H9 (cell line): ENCODE measurements at regions not wholly inside any gene's neighbourhood (a gene's known extent, or its start where the extent isn't known, plus 50 kb on each side); places are given as distances from the start of the nearest gene placed in this dataset.

Source experiments
- DNase-seq: peaks from one replicate; pipeline ENCODE4 v3.0.0-alpha.2; 2017
- H2AFZ ChIP-seq: one replicate; pipeline ENCODE4 v1.6.1; 2013; ENCODE audit warnings: mild to moderate bottlenecking, low read length, control low read depth, moderate library complexity
- H2AK5ac ChIP-seq: 2 replicates; pipeline ENCODE4 v1.6.1; 2013; ENCODE audit warnings: low read length, control low read depth, mixed read lengths; ENCODE audit not compliant: insufficient read length
- H2BK120ac ChIP-seq: one replicate; pipeline ENCODE4 v1.6.1; 2013; ENCODE audit warnings: low read depth, mild to moderate bottlenecking, low read length, control low read depth, inconsistent platforms; ENCODE audit not compliant: poor library complexity, severe bottlenecking
- H2BK12ac ChIP-seq: 2 replicates; pipeline ENCODE4 v1.6.1; 2013; ENCODE audit warnings: low read length, control low read depth, mixed read lengths, low read depth; ENCODE audit not compliant: insufficient read length
- H2BK15ac ChIP-seq: 2 replicates; pipeline ENCODE4 v1.6.1; 2013; ENCODE audit warnings: low read depth, low read length, control low read depth
- H2BK20ac ChIP-seq: one replicate; pipeline ENCODE4 v1.6.1; 2013; ENCODE audit warnings: low read depth, mild to moderate bottlenecking, low read length, control low read depth, inconsistent platforms; ENCODE audit not compliant: poor library complexity, severe bottlenecking
- H2BK5ac ChIP-seq: 2 replicates; pipeline ENCODE4 v1.6.1; 2013; ENCODE audit warnings: low read length, control low read depth, mixed read lengths; ENCODE audit not compliant: insufficient read length
- H3K14ac ChIP-seq: 2 replicates; pipeline ENCODE4 v1.6.1; 2013; ENCODE audit warnings: low read length, control low read depth; ENCODE audit not compliant: insufficient read depth
- H3K18ac ChIP-seq: 2 replicates; pipeline ENCODE4 v1.6.1; 2013; ENCODE audit warnings: low read depth, mild to moderate bottlenecking, mixed read lengths, low read length, control low read depth; ENCODE audit not compliant: insufficient read length
- H3K23ac ChIP-seq: 2 replicates; pipeline ENCODE4 v1.6.1; 2013; ENCODE audit warnings: low read length, control low read depth, mixed read lengths, low read depth; ENCODE audit not compliant: insufficient read length
- H3K23me2 ChIP-seq: 2 replicates; pipeline ENCODE4 v1.6.1; 2013; ENCODE audit warnings: low read depth, mild to moderate bottlenecking, mixed read lengths, low read length, control low read depth; ENCODE audit not compliant: insufficient read length, poor library complexity, severe bottlenecking
- H3K27ac ChIP-seq: 2 replicates; pipeline ENCODE4 v1.5.1; 2013; ENCODE audit warnings: low read length, control low read depth, mixed read lengths, low read depth; ENCODE audit not compliant: insufficient read length
- H3K27me3 ChIP-seq: 2 replicates; pipeline ENCODE4 v1.6.1; 2013; ENCODE audit warnings: low read length, control low read depth, inconsistent platforms; ENCODE audit not compliant: insufficient read depth
- H3K4ac ChIP-seq: 2 replicates; pipeline ENCODE4 v1.6.1; 2013; ENCODE audit warnings: low read depth, mild to moderate bottlenecking, control low read depth, inconsistent platforms, low read length, moderate library complexity
- H3K4me1 ChIP-seq: 2 replicates; pipeline ENCODE4 v1.6.1; 2013; ENCODE audit warnings: low read length, control low read depth, inconsistent platforms; ENCODE audit not compliant: insufficient read depth
- H3K4me2 ChIP-seq: 2 replicates; pipeline ENCODE4 v1.6.1; 2013; ENCODE audit warnings: low read length, control low read depth, mixed read lengths; ENCODE audit not compliant: insufficient read length, insufficient read depth
- H3K56ac ChIP-seq: 2 replicates; pipeline ENCODE4 v1.6.1; 2013; ENCODE audit warnings: low read depth, mild to moderate bottlenecking, mixed read lengths, low read length, control low read depth; ENCODE audit not compliant: insufficient read length
- H3K79me1 ChIP-seq: 2 replicates; pipeline ENCODE4 v1.6.1; 2013; ENCODE audit warnings: low read depth, mild to moderate bottlenecking, moderate library complexity, low read length, control low read depth, inconsistent platforms; ENCODE audit not compliant: insufficient read depth, poor library complexity, severe bottlenecking
- H3K79me2 ChIP-seq: 2 replicates; pipeline ENCODE4 v1.6.1; 2013; ENCODE audit warnings: low read length, control low read depth, inconsistent platforms; ENCODE audit not compliant: insufficient read depth
- H3K9ac ChIP-seq: 2 replicates; pipeline ENCODE4 v1.6.1; 2013; ENCODE audit warnings: low read length, control low read depth, mixed read lengths; ENCODE audit not compliant: insufficient read length; ENCODE audit errors: extremely low read depth
- H3K9me3 ChIP-seq: one replicate; pipeline ENCODE4 v1.6.1; 2013; ENCODE audit warnings: low read depth, low read length, inconsistent platforms; ENCODE audit not compliant: control insufficient read depth
- H3T11ph ChIP-seq: one replicate; pipeline ENCODE4 v1.6.1; 2013; ENCODE audit warnings: mild to moderate bottlenecking, low read length, control low read depth, inconsistent platforms
- H4K20me1 ChIP-seq: one replicate; pipeline ENCODE4 v1.6.1; 2013; ENCODE audit not compliant: control insufficient read depth, insufficient read length, insufficient read depth
- H4K5ac ChIP-seq: 2 replicates; pipeline ENCODE4 v1.6.1; 2013; ENCODE audit warnings: low read depth, mild to moderate bottlenecking, mixed read lengths, low read length, control low read depth; ENCODE audit not compliant: insufficient read length
- H4K8ac ChIP-seq: replicated peaks from 2 replicates; pipeline ENCODE4 v1.6.1; 2013; ENCODE audit warnings: low read length, control low read depth, mixed read lengths, low read depth; ENCODE audit not compliant: insufficient read length
- H4K91ac ChIP-seq: 2 replicates; pipeline ENCODE4 v1.6.1; 2013; ENCODE audit warnings: low read depth, mild to moderate bottlenecking, moderate library complexity, mixed read lengths, low read length, control low read depth; ENCODE audit not compliant: insufficient read length
- H3K27ac Mint-ChIP-seq, 3 experiments: 2 replicates in 2 of 3; 3 replicates in 1 of 3; pipeline ENCODE4 v1.8.0; 2020 to 2021; ENCODE audit warnings: mixed read lengths in 3 of 3, mild to moderate bottlenecking in 1 of 3, moderate library complexity in 1 of 3
- H3K27me3 Mint-ChIP-seq: 2 replicates; pipeline ENCODE4 v1.8.0; 2021; ENCODE audit warnings: low read depth, mild to moderate bottlenecking, moderate library complexity, mixed read lengths
- H3K36me3 Mint-ChIP-seq, 3 experiments: 2 replicates in 2 of 3; 3 replicates in 1 of 3; pipeline ENCODE4 v1.8.0; 2020 to 2021; ENCODE audit warnings: low read depth in 3 of 3, mixed read lengths in 3 of 3; ENCODE audit not compliant: insufficient read depth in 1 of 3
- H3K4me1 Mint-ChIP-seq, 2 experiments: 2 replicates each; pipeline ENCODE4 v1.8.0; 2020; ENCODE audit warnings: mixed read lengths in 2 of 2
- H3K4me3 Mint-ChIP-seq, 2 experiments: 2 replicates in 1 of 2; 3 replicates in 1 of 2; pipeline ENCODE4 v1.8.0; 2020 to 2021; ENCODE audit warnings: mild to moderate bottlenecking in 2 of 2, mixed read lengths in 2 of 2, moderate library complexity in 1 of 2
- H3K9me3 Mint-ChIP-seq, 2 experiments: 2 replicates in 1 of 2; 3 replicates in 1 of 2; pipeline ENCODE4 v1.8.0; 2020; ENCODE audit warnings: mild to moderate bottlenecking in 2 of 2, mixed read lengths in 2 of 2, moderate library complexity in 1 of 2
- CTCF ChIP-seq: fragments of 200-600 bp; sonication (generic); conservative IDR thresholded peaks from 3 replicates; pipeline ENCODE4 v1.8.0; 2021; ENCODE audit warnings: antibody characterized with exemption, mild to moderate bottlenecking
- WGBS: extraction: QIAGEN DNeasy Blood & Tissue Kit; methylation state at CpG from one replicate; pipeline ENCODE4 v1.1.7; 2013; ENCODE audit warnings: missing lambda C conversion rate, low lambda C conversion rate, mixed read lengths; ENCODE audit not compliant: insufficient read length; ENCODE audit errors: extremely low coverage; 5-methylcytosine and 5-hydroxymethylcytosine counted together

- Histone ChIP-seq H2AFZ (no peak overlapping the region), H4K5ac (no peak overlapping the region)
Measured at GRCh38 chr21:19420565-19420964, 1017.0 kb upstream of the TMPRSS15 start.

More at GRCh38 chr21:19420565-19420964, 1017.0 kb upstream of the TMPRSS15 start:
- no peak overlapping the region for H2BK20ac ChIP-seq
- H3K4me3 Mint-ChIP-seq = no peak overlapping the region
- H3K4me1 ChIP-seq = no peaks in the 10 kb centered on the region
- H3K9ac ChIP-seq = no peak overlapping the region
- H2BK15ac ChIP-seq = no peak overlapping the region
- peaks cover 8 to 17% of the 10 kb centered on the region in 2 experiments for H3K9me3 Mint-ChIP-seq
- H4K20me1 ChIP-seq = no peaks in the 10 kb centered on the region
- no peak overlapping the region for H2BK5ac ChIP-seq
- no peaks in the 10 kb centered on the region for H3K27me3 Mint-ChIP-seq
- no peak for DNase-seq
- no peak overlapping the region for H3K4me2 ChIP-seq
- no peak overlapping the region for H3K18ac ChIP-seq
- H2BK12ac ChIP-seq = no peak overlapping the region
- no peak overlapping the region for H3K27ac Mint-ChIP-seq
- H3K9me3 ChIP-seq = no peaks in the 10 kb centered on the region
- H3K56ac ChIP-seq = no peak overlapping the region
- no peak for TF ChIP-seq CTCF
- H3K14ac ChIP-seq = no peak overlapping the region
- H3K23me2 ChIP-seq = no peaks in the 10 kb centered on the region
- no peak overlapping the region for H3K4ac ChIP-seq
- no CpG with 5 or more reads among the region's 3 CpGs for WGBS
- no peak overlapping the region for H3K27ac ChIP-seq
- H3K36me3 Mint-ChIP-seq = peaks cover 3 to 18% (median 6%) of the 10 kb centered on the region in 3 experiments
- no peaks in the 10 kb centered on the region for H3K27me3 ChIP-seq
- no peaks in the 10 kb centered on the region for H3K79me2 ChIP-seq
- H4K8ac ChIP-seq = no peak overlapping the region
- no peak overlapping the region for H4K91ac ChIP-seq
- H2BK120ac ChIP-seq = no peak overlapping the region
- no peak overlapping the region for H2AK5ac ChIP-seq
- H3T11ph ChIP-seq = no peak overlapping the region
- H3K79me1 ChIP-seq = no peaks in the 10 kb centered on the region
- no peaks in the 10 kb centered on the region; a peak in 1 of 4 replicates for H3K4me1 Mint-ChIP-seq
- no peak overlapping the region for H3K23ac ChIP-seq
